ENCODE measurements at regions not wholly inside any gene's neighbourhood (a gene's known extent, or its start where the extent isn't known, plus 50 kb on each side); places are given as distances from the start of the nearest gene placed in this dataset.

DNA sequence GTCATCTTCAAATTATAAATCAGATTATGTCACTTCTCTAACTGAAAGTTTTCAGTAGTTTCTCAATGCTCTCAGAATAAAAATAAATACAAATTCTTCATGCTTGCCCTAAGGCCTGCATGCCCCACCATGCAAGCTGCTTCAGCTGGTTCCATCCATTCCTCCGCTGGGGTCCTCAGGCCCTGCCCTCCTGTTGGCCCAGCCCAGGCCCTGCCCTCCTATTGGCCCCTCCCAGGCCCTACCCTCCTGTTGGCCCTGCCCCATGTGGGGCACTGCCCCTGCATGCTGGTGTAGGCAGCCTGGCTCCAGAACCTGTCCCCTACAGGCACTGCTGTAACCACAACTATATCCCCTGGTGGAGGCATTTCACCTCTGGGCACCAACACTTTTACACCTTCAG lies 109.3 kb upstream of the TCERG1L start:
- no peak overlapping the region for H3K27ac Mint-ChIP-seq
- no peak for DNase-seq
- H3K4me3 Mint-ChIP-seq: no peak overlapping the region
- H3K27me3 Mint-ChIP-seq (ENCODE audit: insufficient read depth): peaks cover 1% of the 10 kb centered on the region; the same call in 1 of the 2 replicates
- H3K9me3 Mint-ChIP-seq: peaks cover 77% of the 10 kb centered on the region
- no peak for TF ChIP-seq CTCF (IDR thresholded peaks at IDR 0.05)
- peaks cover 19% of the 10 kb centered on the region for H3K36me3 Mint-ChIP-seq (ENCODE audit: low read depth)
- no peaks in the 10 kb centered on the region for H3K4me1 Mint-ChIP-seq (ENCODE audit: low read depth)

GRCh38 chr10:131421381-131421780 lies 109.9 kb upstream of the TCERG1L start:
- no peak for DNase-seq
- H3K4me1 Mint-ChIP-seq (ENCODE audit: low read depth): no peaks in the 10 kb centered on the region
- peaks cover 75% of the 10 kb centered on the region for H3K9me3 Mint-ChIP-seq
- no peak overlapping the region for H3K4me3 Mint-ChIP-seq
- TF ChIP-seq CTCF (IDR thresholded peaks at IDR 0.05): no peak
- peaks cover 19% of the 10 kb centered on the region for H3K36me3 Mint-ChIP-seq (ENCODE audit: low read depth)
- peaks cover 1% of the 10 kb centered on the region; the same call in 1 of the 2 replicates for H3K27me3 Mint-ChIP-seq (ENCODE audit: insufficient read depth)
- no peak overlapping the region for H3K27ac Mint-ChIP-seq

- peaks cover 1% of the 10 kb centered on the region; the same call in 1 of the 2 replicates for H3K27me3 Mint-ChIP-seq (ENCODE audit: insufficient read depth)
- H3K27ac Mint-ChIP-seq: no peak overlapping the region
- no peak for TF ChIP-seq CTCF (IDR thresholded peaks at IDR 0.05)
- H3K4me3 Mint-ChIP-seq: no peak overlapping the region
- DNase-seq: no peak
- H3K4me1 Mint-ChIP-seq (ENCODE audit: low read depth): no peaks in the 10 kb centered on the region
- peaks cover 71% of the 10 kb centered on the region for H3K9me3 Mint-ChIP-seq
- peaks cover 17% of the 10 kb centered on the region for H3K36me3 Mint-ChIP-seq (ENCODE audit: low read depth)
Observed at GRCh38 chr10:131422731-131423130, 111.2 kb upstream of the TCERG1L start.

GRCh38 chr10:131424053-131424452 lies 112.5 kb upstream of the TCERG1L start:
- Mint-ChIP-seq H3K4me1 (ENCODE audit: low read depth) (no peaks in the 10 kb centered on the region), H3K27ac (no peak overlapping the region), H3K36me3 (ENCODE audit: low read depth) (peaks cover 17% of the 10 kb centered on the region), H3K27me3 (ENCODE audit: insufficient read depth) (peaks cover 1% of the 10 kb centered on the region; the same call in 1 of the 2 replicates), H3K4me3 (no peak overlapping the region), H3K9me3 (peaks cover 75% of the 10 kb centered on the region)
- no peak for DNase-seq
- TF ChIP-seq CTCF (IDR thresholded peaks at IDR 0.05): no peak

- no peak for TF ChIP-seq CTCF (IDR thresholded peaks at IDR 0.05)
- H3K4me3 Mint-ChIP-seq: no peak overlapping the region
- peaks cover 11% of the 10 kb centered on the region for H3K36me3 Mint-ChIP-seq (ENCODE audit: low read depth)
- H3K9me3 Mint-ChIP-seq: peaks cover 75% of the 10 kb centered on the region
- no peak for DNase-seq
- no peaks in the 10 kb centered on the region for H3K4me1 Mint-ChIP-seq (ENCODE audit: low read depth)
- peaks cover 4% of the 10 kb centered on the region for H3K27me3 Mint-ChIP-seq (ENCODE audit: insufficient read depth)
- H3K27ac Mint-ChIP-seq: no peak overlapping the region
Observed at GRCh38 chr10:131424836-131425491, 113.4 kb upstream of the TCERG1L start.
